ENCODE measurements at regions not wholly inside any gene's neighbourhood (a gene's known extent, or its start where the extent isn't known, plus 50 kb on each side); places are given as distances from the start of the nearest gene placed in this dataset.

DNA sequence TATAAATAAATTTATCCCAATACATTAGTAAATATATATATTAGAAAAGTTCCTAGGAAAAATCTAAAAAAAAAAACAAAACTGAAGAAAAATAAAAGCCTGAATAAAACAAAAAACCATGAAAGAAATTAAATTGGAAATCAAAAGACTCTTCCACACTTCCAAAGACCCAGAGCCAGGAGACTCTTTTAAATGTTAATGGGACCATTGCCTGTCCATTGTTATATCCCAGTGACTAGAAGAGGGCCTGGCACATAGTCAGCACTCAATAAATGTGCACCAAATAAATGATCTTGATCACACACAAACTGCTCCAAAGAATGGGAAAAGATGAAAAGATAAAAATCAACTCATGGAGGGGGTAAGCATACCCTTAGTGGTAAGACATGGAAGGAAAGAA lies 51.3 kb upstream of the CLDN18 start:
- H3K9ac ChIP-seq (ENCODE audit: low read depth, low read length) = no peak overlapping the region
- H3K4me3 ChIP-seq (ENCODE audit: low read length) = no peak overlapping the region
- H3K27ac ChIP-seq (ENCODE audit: low read depth, low read length) = no peak overlapping the region
- H3K9me3 ChIP-seq (ENCODE audit: insufficient read depth, low read depth, low read length) = peaks cover 10% of the 10 kb centered on the region
- no peaks in the 10 kb centered on the region for H3K27me3 ChIP-seq (ENCODE audit: insufficient read depth, low read length)
- peaks cover 24% of the 10 kb centered on the region for H3K4me1 ChIP-seq (ENCODE audit: insufficient read depth, low read length)
- H3K36me3 ChIP-seq (ENCODE audit: insufficient read depth, low read length) = no peaks in the 10 kb centered on the region
